Testis (tissue), 2 donors: ENCODE measurements at regions not wholly inside any gene's neighbourhood (a gene's known extent, or its start where the extent isn't known, plus 50 kb on each side); places are given as distances from the start of the nearest gene placed in this dataset.

Experiments
- DNase-seq: peaks from one replicate; pipeline ENCODE4 v3.0.0-alpha.2; 2019
- H3K27ac ChIP-seq, 2 donors: fragments of 200-600 bp; sonication (generic); one replicate each; pipeline ENCODE4 v1.5.1; 2019
- H3K27me3 ChIP-seq: fragments of 200-600 bp; sonication (generic); one replicate; pipeline ENCODE4 v1.5.1; 2019
- H3K36me3 ChIP-seq: fragments of 200-600 bp; sonication (generic); one replicate; pipeline ENCODE4 v1.5.1; 2017; ENCODE audit warnings: low read depth; ENCODE audit errors: missing control alignments
- H3K4me1 ChIP-seq: fragments of 200-600 bp; sonication (generic); one replicate; pipeline ENCODE4 v1.5.1; 2019
- H3K4me3 ChIP-seq, 2 donors: fragments of 200-600 bp; sonication (generic); one replicate each; pipeline ENCODE4 v1.5.1; 2017 to 2019
- H3K9me3 ChIP-seq: fragments of 200-600 bp; sonication (generic); one replicate; pipeline ENCODE4 v1.5.1; 2017
- POLR2A ChIP-seq: fragments of 450-650 bp; IDR thresholded peaks from one replicate; pipeline ENCODE4 v1.6.1; 2017; ENCODE audit warnings: antibody characterized with exemption, mild to moderate bottlenecking, moderate library complexity
- WGBS, 2 donors: methylation state at CpG; one replicate each; pipeline ENCODE4 v1.1.5; 2018; 5-methylcytosine and 5-hydroxymethylcytosine counted together
- intact Hi-C: fragments of 100-400 bp; cut with DNase I; formaldehyde crosslinking; loops from one replicate; pipeline ENCODE4 v1.15.1; 2023; ENCODE audit warnings: low total_unique reads
- TF ChIP-seq, protein P1 (sequence below), 3 experiments: fragments of 450-650 bp in 2 of 3; fragments of 200-600 bp in 1 of 3; sonication (generic) in 1 of 3; IDR thresholded peaks; one replicate each; pipeline ENCODE4 v1.5.1; 2016 to 2019; ENCODE audit warnings: antibody characterized with exemption in 3 of 3, mild to moderate bottlenecking in 2 of 3, moderate library complexity in 1 of 3

DNA sequence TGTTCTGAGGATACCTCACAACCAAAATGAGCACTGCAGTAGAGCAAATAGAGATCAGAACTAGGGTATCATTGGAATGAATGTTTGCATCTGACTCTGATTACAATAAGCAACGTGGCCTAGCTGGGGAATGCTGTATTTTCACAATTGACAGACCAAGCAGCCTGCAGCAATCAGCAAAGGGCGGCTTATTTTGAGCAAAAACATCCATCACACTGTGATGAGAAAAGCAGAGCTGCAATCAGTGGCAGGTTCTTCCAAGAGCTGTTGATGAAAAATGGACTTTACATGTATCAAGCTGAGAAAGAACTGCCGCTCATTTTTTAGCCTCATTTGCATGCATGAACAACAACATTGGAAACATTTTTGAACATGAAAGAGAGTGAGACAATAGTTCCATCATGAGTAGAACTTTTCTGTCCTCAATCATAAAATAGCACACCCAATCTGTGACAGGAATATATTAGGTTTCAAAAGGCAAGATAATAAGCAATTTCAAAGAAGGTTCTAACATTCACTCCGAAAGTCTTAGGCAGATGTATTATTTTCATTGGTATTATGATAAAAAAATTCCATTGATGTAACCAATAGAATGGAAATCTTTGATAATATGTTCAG is 249.7 kb upstream of the FBXO33 start:
- H3K4me3 ChIP-seq, result no peak overlapping the region
- no peak for TF ChIP-seq POLR2A
- TF ChIP-seq, protein P1, sequence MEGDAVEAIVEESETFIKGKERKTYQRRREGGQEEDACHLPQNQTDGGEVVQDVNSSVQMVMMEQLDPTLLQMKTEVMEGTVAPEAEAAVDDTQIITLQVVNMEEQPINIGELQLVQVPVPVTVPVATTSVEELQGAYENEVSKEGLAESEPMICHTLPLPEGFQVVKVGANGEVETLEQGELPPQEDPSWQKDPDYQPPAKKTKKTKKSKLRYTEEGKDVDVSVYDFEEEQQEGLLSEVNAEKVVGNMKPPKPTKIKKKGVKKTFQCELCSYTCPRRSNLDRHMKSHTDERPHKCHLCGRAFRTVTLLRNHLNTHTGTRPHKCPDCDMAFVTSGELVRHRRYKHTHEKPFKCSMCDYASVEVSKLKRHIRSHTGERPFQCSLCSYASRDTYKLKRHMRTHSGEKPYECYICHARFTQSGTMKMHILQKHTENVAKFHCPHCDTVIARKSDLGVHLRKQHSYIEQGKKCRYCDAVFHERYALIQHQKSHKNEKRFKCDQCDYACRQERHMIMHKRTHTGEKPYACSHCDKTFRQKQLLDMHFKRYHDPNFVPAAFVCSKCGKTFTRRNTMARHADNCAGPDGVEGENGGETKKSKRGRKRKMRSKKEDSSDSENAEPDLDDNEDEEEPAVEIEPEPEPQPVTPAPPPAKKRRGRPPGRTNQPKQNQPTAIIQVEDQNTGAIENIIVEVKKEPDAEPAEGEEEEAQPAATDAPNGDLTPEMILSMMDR (IDR thresholded peaks at IDR 0.05), result no peak
- H3K36me3 ChIP-seq, result no peaks in the 10 kb centered on the region

DNA sequence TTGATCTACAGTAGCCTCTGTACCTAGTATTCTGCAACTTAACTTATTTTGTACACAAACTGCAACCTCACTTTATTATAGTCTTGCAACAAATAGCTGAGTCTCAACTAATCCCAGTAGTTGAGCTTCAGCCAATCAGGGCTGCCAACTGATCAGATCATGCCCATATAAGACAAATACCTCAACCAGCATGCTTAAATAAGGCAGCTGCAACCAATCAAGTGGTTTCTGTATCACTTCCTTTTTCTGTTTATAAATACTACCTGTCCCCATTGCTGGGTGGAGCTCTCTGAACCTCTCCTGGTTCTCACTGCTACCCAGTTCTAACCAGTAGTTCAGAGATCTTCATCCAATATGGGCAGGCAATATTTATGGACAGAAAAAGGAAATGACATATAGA is 248.5 kb upstream of the FBXO33 start:
- no peaks in the 10 kb centered on the region for H3K27me3 ChIP-seq
- no peaks in the 10 kb centered on the region for H3K4me1 ChIP-seq
- intact Hi-C loops, result no loop called here
- no peak overlapping the region for H3K27ac ChIP-seq
- H3K4me3 ChIP-seq, result no peak overlapping the region
- TF ChIP-seq, protein P1 (IDR thresholded peaks at IDR 0.05), result no peak
- TF ChIP-seq POLR2A, result no peak
- DNase-seq, result no peak
- no peaks in the 10 kb centered on the region for H3K36me3 ChIP-seq
- no peaks in the 10 kb centered on the region for H3K9me3 ChIP-seq

More for the DNA sequence above, 249.7 kb upstream of the FBXO33 start:
- Histone ChIP-seq H3K4me1 (no peaks in the 10 kb centered on the region), H3K9me3 (no peaks in the 10 kb centered on the region), H3K27ac (no peak overlapping the region), H3K27me3 (no peaks in the 10 kb centered on the region)
- intact Hi-C loops, result no loop called here
- DNase-seq, result no peak
- WGBS, 2 donors, result 66% methylated on average over 4 of the region's 4 CpGs

DNA sequence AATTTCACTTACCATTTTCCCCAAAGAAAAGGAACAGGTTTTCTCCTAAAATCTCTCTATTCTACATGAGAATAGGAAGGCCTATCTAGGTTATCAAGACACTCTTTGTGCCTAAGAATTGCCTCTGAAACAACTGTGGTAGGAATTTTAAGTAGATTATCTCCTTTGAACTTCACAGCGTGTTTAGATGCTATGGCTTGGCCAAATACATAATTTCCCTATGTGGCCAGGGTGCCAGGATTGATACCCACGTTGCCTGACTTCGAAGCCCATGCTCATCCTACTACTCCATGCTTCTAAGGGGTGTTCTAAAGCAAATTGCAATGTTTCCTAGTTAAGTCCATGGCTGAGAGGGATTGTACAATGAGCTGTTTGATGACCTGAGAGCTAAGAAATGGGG is 241.5 kb upstream of the FBXO33 start:
- Histone ChIP-seq H3K27me3 (no peaks in the 10 kb centered on the region), H3K36me3 (no peaks in the 10 kb centered on the region), H3K9me3 (no peaks in the 10 kb centered on the region), H3K27ac (no peak overlapping the region), H3K4me3 (no peak overlapping the region), H3K4me1 (no peaks in the 10 kb centered on the region)
- TF ChIP-seq, protein P1 (IDR thresholded peaks at IDR 0.05), result no peak
- TF ChIP-seq POLR2A, result no peak
- 63 to 73% methylated on average over 3 of the region's 3 CpGs for WGBS, 2 donors
- intact Hi-C loops, result no loop called here
- DNase-seq, result no peak

DNA sequence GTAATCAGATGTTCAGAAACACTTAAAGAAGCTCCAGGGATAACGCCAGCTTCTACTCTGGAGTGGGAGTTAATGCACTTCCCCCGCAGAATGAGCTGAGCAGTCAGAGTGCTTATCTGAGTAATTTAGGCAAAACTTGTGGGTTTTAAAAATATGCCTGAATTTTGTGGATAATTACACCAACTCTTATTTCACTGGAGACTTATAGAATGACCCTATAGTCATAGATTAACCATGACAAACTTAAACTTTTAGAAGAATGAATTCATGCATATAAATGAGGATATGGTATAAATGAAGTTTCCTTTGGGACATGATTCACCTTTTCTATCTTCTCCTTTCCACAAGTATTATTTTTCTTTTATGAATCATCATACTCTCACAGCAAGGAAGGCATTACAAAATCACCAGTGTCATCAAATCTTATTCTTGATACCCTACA is 241.1 kb upstream of the FBXO33 start:
- WGBS, 2 donors, result 36 to 64% methylated on average over 2 of the region's 2 CpGs
- H3K27me3 ChIP-seq, result no peaks in the 10 kb centered on the region
- no peaks in the 10 kb centered on the region for H3K9me3 ChIP-seq
- H3K4me1 ChIP-seq, result no peaks in the 10 kb centered on the region
- H3K4me3 ChIP-seq, result no peak overlapping the region
- TF ChIP-seq, protein P1 (IDR thresholded peaks at IDR 0.05), result no peak
- TF ChIP-seq POLR2A, result no peak
- no peaks in the 10 kb centered on the region for H3K36me3 ChIP-seq
- H3K27ac ChIP-seq, result no peak overlapping the region
- no peak for DNase-seq
- intact Hi-C loops, result no loop called here

DNA sequence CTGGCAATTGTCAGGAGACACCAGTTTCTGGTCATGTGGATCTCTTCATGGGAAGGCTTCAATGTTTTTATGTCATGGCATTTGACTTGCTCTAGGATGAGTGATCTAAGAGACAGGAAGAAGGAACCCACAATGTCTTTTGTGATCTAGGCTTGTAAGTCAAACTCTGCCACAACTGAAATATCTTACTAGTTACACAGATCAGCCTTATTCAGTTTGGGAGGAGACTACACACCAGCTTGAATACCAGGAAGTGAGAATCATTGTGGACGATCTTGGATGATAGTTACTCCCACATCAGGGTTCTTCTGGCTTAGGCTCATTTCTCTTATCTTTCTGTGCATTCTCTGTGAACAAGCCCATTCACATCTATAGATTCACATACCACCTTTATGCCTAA is 236.2 kb upstream of the FBXO33 start:
- intact Hi-C loops, result no loop called here
- 56 to 66% methylated on average over 1 of the region's 1 CpG for WGBS, 2 donors
- DNase-seq, result no peak
- Histone ChIP-seq H3K9me3 (no peaks in the 10 kb centered on the region), H3K36me3 (no peaks in the 10 kb centered on the region), H3K4me3 (no peak overlapping the region), H3K27me3 (no peaks in the 10 kb centered on the region), H3K4me1 (no peaks in the 10 kb centered on the region), H3K27ac (no peak overlapping the region)
- TF ChIP-seq, protein P1 (IDR thresholded peaks at IDR 0.05), result no peak
- no peak for TF ChIP-seq POLR2A
